K562 (cell line): ENCODE measurements at regions not wholly inside any gene's neighbourhood (a gene's known extent, or its start where the extent isn't known, plus 50 kb on each side); places are given as distances from the start of the nearest gene placed in this dataset.

ENCODE experiments used
- ARID2 ChIP-seq: fragments of 450-650 bp; IDR thresholded peaks from 2 replicates; pipeline ENCODE4 v1.6.1; 2017; ENCODE audit warnings: antibody characterized with exemption, mild to moderate bottlenecking
- ATF2 ChIP-seq: sonication (generic); formaldehyde crosslinking; IDR thresholded peaks from 2 replicates; pipeline ENCODE4 v1.8.1; 2022; ENCODE audit warnings: missing genetic modification reagents
- BCOR ChIP-seq: fragments of 450-650 bp; IDR thresholded peaks from 2 replicates; pipeline ENCODE4 v1.6.1; 2016
- CBFA2T2 ChIP-seq: fragments of 450-650 bp; conservative IDR thresholded peaks from 2 replicates; pipeline ENCODE4 v1.6.1; 2017; ENCODE audit warnings: mild to moderate bottlenecking
- CBX5 ChIP-seq: IDR thresholded peaks from 2 replicates; pipeline ENCODE4 v1.6.1; 2014; ENCODE audit warnings: low read depth, borderline replicate concordance
- CREB3L1 ChIP-seq: fragments of 450-650 bp; IDR thresholded peaks from 2 replicates; pipeline ENCODE4 v1.6.1; 2014; ENCODE audit warnings: low read depth, mild to moderate bottlenecking, moderate library complexity, borderline replicate concordance
- ERF ChIP-seq: fragments of 450-650 bp; formaldehyde crosslinking; IDR thresholded peaks from 2 replicates; pipeline ENCODE4 v1.4.0; 2020; ENCODE audit warnings: mild to moderate bottlenecking, mixed read lengths
- ESRRB ChIP-seq: fragments of 250-450 bp; sonication (Bioruptor Pico); IDR thresholded peaks from 2 replicates; pipeline ENCODE4 v1.5.0; 2020; ENCODE audit warnings: mild to moderate bottlenecking, moderate library complexity, borderline replicate concordance
- GTF2F1 ChIP-seq: IDR thresholded peaks from 2 replicates; pipeline ENCODE4 v1.6.1; 2011; ENCODE audit warnings: low read depth, low read length, improper control_type of control experiment
- HOMEZ ChIP-seq: fragments of 250-450 bp; sonication (Bioruptor Pico); IDR thresholded peaks from 2 replicates; pipeline ENCODE4 v1.4.0; 2020; ENCODE audit warnings: mild to moderate bottlenecking, moderate library complexity
- KAT7 ChIP-seq: sonication (generic); formaldehyde crosslinking; IDR thresholded peaks from 2 replicates; pipeline ENCODE4 v1.8.0; 2022; ENCODE audit warnings: missing genetic modification reagents, mild to moderate bottlenecking, borderline replicate concordance
- PTRF ChIP-seq: fragments of 450-650 bp; IDR thresholded peaks from 2 replicates; pipeline ENCODE4 v1.6.1; 2016; ENCODE audit warnings: mild to moderate bottlenecking, missing genetic modification characterization, missing compliant biosample characterization
- THRB ChIP-seq: fragments of 450-650 bp; formaldehyde crosslinking; conservative IDR thresholded peaks from 2 replicates; pipeline ENCODE4 v1.4.0; 2022; ENCODE audit warnings: mild to moderate bottlenecking, missing genetic modification characterization
- ZHX1 ChIP-seq: fragments of 150-350 bp; conservative IDR thresholded peaks from 2 replicates; pipeline ENCODE4 v1.6.1; 2014; ENCODE audit warnings: low read length
- ZKSCAN3 ChIP-seq: fragments of 250-450 bp; sonication (Bioruptor Pico); IDR thresholded peaks from 2 replicates; pipeline ENCODE4 v1.4.0; 2020
- ZNF717 ChIP-seq: fragments of 250-450 bp; sonication (Bioruptor Pico); IDR thresholded peaks from 2 replicates; pipeline ENCODE4 v1.5.0; 2021

- TF ChIP-seq HOMEZ (CRISPR knock-in tag) (no peak), ESRRB (CRISPR knock-in tag) (no peak), CBFA2T2 (no peak), CREB3L1 (no peak), GTF2F1 (no peak), PTRF (no peak), ZHX1 (no peak), ARID2 (0 out of 2 replicates have a peak, but pooled peaks have one; percentile 52), CBX5 (no peak), ERF (CRISPR knock-in tag) (no peak), ZKSCAN3 (CRISPR knock-in tag) (no peak), ZNF717 (CRISPR knock-in tag) (no peak), KAT7 (no peak), ATF2 (CRISPR knock-in tag) (no peak), BCOR (no peak), THRB (CRISPR knock-in tag) (no peak)
These were observed 111.0 kb upstream of the ARHGAP42 start (continued) for GRCh38 chr11:100575860-100576717.
